ENCODE measurements at regions not wholly inside any gene's neighbourhood (a gene's known extent, or its start where the extent isn't known, plus 50 kb on each side); places are given as distances from the start of the nearest gene placed in this dataset.

- Histone ChIP-seq H3K27me3 (no peaks in the 10 kb centered on the region), H3K36me3 (no peaks in the 10 kb centered on the region), H3K27ac (no peak overlapping the region), H3K4me1 (no peaks in the 10 kb centered on the region), H3K4me3 (no peak overlapping the region), H3K9me3 (no peaks in the 10 kb centered on the region)
- TF ChIP-seq POLR2AphosphoS5 (IDR thresholded peaks at IDR 0.05) (no peak), EP300 (IDR thresholded peaks at IDR 0.05) (no peak), POLR2A (IDR thresholded peaks at IDR 0.05) (no peak), CTCF (IDR thresholded peaks at IDR 0.05) (no peak)
- DNase-seq (ENCODE audit: low spot score in 2 of 2) = no peak
- WGBS = 70% methylated on average over 1 of the region's 1 CpG
Measured at GRCh38 chr5:99614888-99615287, 686.1 kb upstream of the CHD1 start.

GRCh38 chr5:99607124-99607523 lies 678.3 kb upstream of the CHD1 start:
- Histone ChIP-seq H3K9me3 (no peaks in the 10 kb centered on the region), H3K4me1 (no peaks in the 10 kb centered on the region), H3K27ac (no peak overlapping the region), H3K36me3 (no peaks in the 10 kb centered on the region), H3K4me3 (no peak overlapping the region), H3K27me3 (no peaks in the 10 kb centered on the region)
- no peak for DNase-seq (ENCODE audit: low spot score in 2 of 2)
- TF ChIP-seq EP300 (IDR thresholded peaks at IDR 0.05) (no peak), POLR2AphosphoS5 (IDR thresholded peaks at IDR 0.05) (no peak), CTCF (IDR thresholded peaks at IDR 0.05) (no peak), POLR2A (IDR thresholded peaks at IDR 0.05) (no peak)

DNA sequence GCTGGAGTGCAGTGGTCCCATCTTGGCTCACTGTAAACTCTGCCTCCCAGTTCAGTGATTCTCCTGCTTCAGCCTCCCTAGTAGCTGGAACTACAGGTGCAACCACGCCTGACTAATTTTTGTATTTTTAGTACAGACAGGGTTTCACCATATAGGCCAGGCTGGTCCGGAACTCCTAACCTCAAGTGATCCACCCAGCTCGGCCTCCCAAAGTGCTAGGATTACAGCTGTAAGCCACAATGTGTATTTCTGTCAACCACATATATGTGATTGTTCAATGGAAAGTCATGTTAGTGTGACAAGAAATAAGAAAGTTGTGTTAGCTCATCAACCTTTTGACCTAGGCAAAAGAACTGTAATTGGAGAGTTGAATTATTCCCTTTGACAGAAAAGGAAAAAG lies 677.1 kb upstream of the CHD1 start:
- 80% methylated on average over 3 of the region's 3 CpGs for WGBS

GRCh38 chr5:99600952-99601351 lies 672.1 kb upstream of the CHD1 start:
- no peak for TF ChIP-seq EP300 (IDR thresholded peaks at IDR 0.05)
- no peak for TF ChIP-seq POLR2AphosphoS5 (IDR thresholded peaks at IDR 0.05)
- TF ChIP-seq CTCF (IDR thresholded peaks at IDR 0.05) = no peak
- no peak for TF ChIP-seq POLR2A (IDR thresholded peaks at IDR 0.05)
- 80% methylated on average over 1 of the region's 1 CpG for WGBS
- Histone ChIP-seq H3K4me1 (no peaks in the 10 kb centered on the region), H3K9me3 (no peaks in the 10 kb centered on the region), H3K27me3 (no peaks in the 10 kb centered on the region), H3K36me3 (no peaks in the 10 kb centered on the region), H3K4me3 (no peak overlapping the region), H3K27ac (no peak overlapping the region)
- no peak for DNase-seq (ENCODE audit: low spot score in 2 of 2)

More for the DNA sequence above, 677.1 kb upstream of the CHD1 start:
- Histone ChIP-seq H3K27ac (no peak overlapping the region), H3K36me3 (no peaks in the 10 kb centered on the region), H3K27me3 (no peaks in the 10 kb centered on the region), H3K4me3 (no peak overlapping the region), H3K4me1 (no peaks in the 10 kb centered on the region), H3K9me3 (no peaks in the 10 kb centered on the region)
- TF ChIP-seq EP300 (IDR thresholded peaks at IDR 0.05) = no peak
- TF ChIP-seq POLR2AphosphoS5 (IDR thresholded peaks at IDR 0.05) = no peak
- no peak for TF ChIP-seq POLR2A (IDR thresholded peaks at IDR 0.05)
- no peak for TF ChIP-seq CTCF (IDR thresholded peaks at IDR 0.05)
- DNase-seq (ENCODE audit: low spot score in 2 of 2) = no peak

GRCh38 chr5:99590806-99591205 lies 662.0 kb upstream of the CHD1 start:
- no peak overlapping the region for H3K27ac ChIP-seq
- H3K36me3 ChIP-seq = no peaks in the 10 kb centered on the region
- WGBS = 58% methylated on average over 1 of the region's 1 CpG
- no peaks in the 10 kb centered on the region for H3K9me3 ChIP-seq
- no peak for DNase-seq (ENCODE audit: low spot score in 2 of 2)
- H3K27me3 ChIP-seq = no peaks in the 10 kb centered on the region
- no peak overlapping the region for H3K4me3 ChIP-seq
- TF ChIP-seq POLR2AphosphoS5 (IDR thresholded peaks at IDR 0.05) (no peak), EP300 (IDR thresholded peaks at IDR 0.05) (no peak), CTCF (IDR thresholded peaks at IDR 0.05) (no peak), POLR2A (IDR thresholded peaks at IDR 0.05) (no peak)
- H3K4me1 ChIP-seq = no peaks in the 10 kb centered on the region
